A673 (cell line): ENCODE measurements at regions not wholly inside any gene's neighbourhood (a gene's known extent, or its start where the extent isn't known, plus 50 kb on each side); places are given as distances from the start of the nearest gene placed in this dataset.

Source experiments
- BruUV-seq: library from RNA; stranded (reverse); fragments of 400-500 nt; replicated peaks from 2 replicates; lab custom pipeline; 2021; lab: Mats Ljungman, UMichigan
- CTCF ChIA-PET: fragments of 300-600 bp; sonication (Branson Sonifier 250); formaldehyde crosslinking; loops from one replicate; lab custom pipeline; 2022; ENCODE audit warnings: antibody characterized with exemption; lab: Charles Lee
- POLR2A ChIA-PET: fragments of 300-600 bp; sonication (Branson Sonifier 250); formaldehyde crosslinking; loops from one replicate; lab custom pipeline; 2022; ENCODE audit warnings: antibody characterized with exemption; ENCODE audit not compliant: low non-redundant PET; lab: Charles Lee
- DNase-seq: peaks from one replicate; pipeline ENCODE4 v3.0.0-alpha.2; 2015; ENCODE audit warnings: low spot score
- H3K27ac ChIP-seq: fragments of 200-600 bp; sonication (generic); 2 replicates; pipeline ENCODE4 v1.5.1; 2016; ENCODE audit warnings: mixed run types, low read depth, mild to moderate bottlenecking, mixed read lengths, antibody characterized with exemption, low read length; ENCODE audit not compliant: poor library complexity, severe bottlenecking
- H3K27me3 ChIP-seq: fragments of 200-600 bp; sonication (generic); replicated peaks from 2 replicates; pipeline ENCODE4 v1.6.1; 2017; ENCODE audit warnings: mixed run types, low read depth, mild to moderate bottlenecking, mixed read lengths, antibody characterized with exemption, low read length; ENCODE audit not compliant: insufficient read depth, poor library complexity
- H3K36me3 ChIP-seq: fragments of 200-600 bp; sonication (generic); 2 replicates; pipeline ENCODE4 v1.6.1; 2016; ENCODE audit warnings: mixed run types, mild to moderate bottlenecking, mixed read lengths, antibody characterized with exemption, low read length; ENCODE audit not compliant: insufficient read depth, poor library complexity, severe bottlenecking
- H3K4me1 ChIP-seq: fragments of 200-600 bp; sonication (generic); 2 replicates; pipeline ENCODE4 v1.6.1; 2017; ENCODE audit warnings: mixed run types, mild to moderate bottlenecking, mixed read lengths, antibody characterized with exemption, low read length; ENCODE audit not compliant: insufficient read depth, poor library complexity, severe bottlenecking
- H3K4me3 ChIP-seq: fragments of 200-600 bp; sonication (generic); 2 replicates; pipeline ENCODE4 v1.5.1; 2016; ENCODE audit warnings: low read depth, mixed run types, mild to moderate bottlenecking, mixed read lengths, low read length; ENCODE audit not compliant: poor library complexity, severe bottlenecking
- H3K9me3 ChIP-seq: fragments of 200-600 bp; sonication (generic); 2 replicates; pipeline ENCODE4 v1.6.1; 2016; ENCODE audit warnings: mixed run types, low read depth, mild to moderate bottlenecking, mixed read lengths, antibody characterized with exemption, low read length; ENCODE audit not compliant: poor library complexity, severe bottlenecking
- EZH2 ChIP-seq: fragments of 200-600 bp; sonication (generic); IDR thresholded peaks from 2 replicates; pipeline ENCODE4 v1.6.1; 2017; ENCODE audit warnings: borderline replicate concordance, low read depth, mild to moderate bottlenecking, mixed read lengths, antibody characterized with exemption, low read length; ENCODE audit not compliant: poor library complexity, severe bottlenecking
- intact Hi-C: fragments of 100-400 bp; cut with micrococcal nuclease; formaldehyde crosslinking; loops from one replicate; pipeline ENCODE4 v1.10.0; 2022; ENCODE audit not compliant: unreplicated experiment
- TF ChIP-seq, protein P1 (sequence below): fragments of 300-800, 200-600 bp; sonication (generic); conservative IDR thresholded peaks from 2 replicates; pipeline ENCODE4 v1.5.1; 2017; ENCODE audit warnings: low read depth, mild to moderate bottlenecking, antibody characterized with exemption, low read length, moderate library complexity, mixed read lengths

DNA sequence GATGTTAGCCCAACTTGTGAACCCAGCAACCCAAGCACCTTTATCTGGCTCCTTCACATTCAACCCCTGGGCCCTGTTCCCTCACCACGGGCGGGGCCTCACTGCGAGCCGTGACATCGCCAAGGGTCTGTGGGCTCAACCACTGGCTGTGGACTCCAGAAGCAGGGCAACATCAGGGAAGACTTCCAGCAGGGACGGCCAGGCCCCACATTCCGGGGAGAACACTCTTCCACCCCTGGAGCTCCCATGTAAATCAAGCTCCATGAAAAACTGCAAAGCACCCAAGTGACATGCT lies 175.3 kb downstream of the ERCC6L2 start:
- intact Hi-C loops, result no loop called here
- CTCF ChIA-PET, result no interaction called here

DNA sequence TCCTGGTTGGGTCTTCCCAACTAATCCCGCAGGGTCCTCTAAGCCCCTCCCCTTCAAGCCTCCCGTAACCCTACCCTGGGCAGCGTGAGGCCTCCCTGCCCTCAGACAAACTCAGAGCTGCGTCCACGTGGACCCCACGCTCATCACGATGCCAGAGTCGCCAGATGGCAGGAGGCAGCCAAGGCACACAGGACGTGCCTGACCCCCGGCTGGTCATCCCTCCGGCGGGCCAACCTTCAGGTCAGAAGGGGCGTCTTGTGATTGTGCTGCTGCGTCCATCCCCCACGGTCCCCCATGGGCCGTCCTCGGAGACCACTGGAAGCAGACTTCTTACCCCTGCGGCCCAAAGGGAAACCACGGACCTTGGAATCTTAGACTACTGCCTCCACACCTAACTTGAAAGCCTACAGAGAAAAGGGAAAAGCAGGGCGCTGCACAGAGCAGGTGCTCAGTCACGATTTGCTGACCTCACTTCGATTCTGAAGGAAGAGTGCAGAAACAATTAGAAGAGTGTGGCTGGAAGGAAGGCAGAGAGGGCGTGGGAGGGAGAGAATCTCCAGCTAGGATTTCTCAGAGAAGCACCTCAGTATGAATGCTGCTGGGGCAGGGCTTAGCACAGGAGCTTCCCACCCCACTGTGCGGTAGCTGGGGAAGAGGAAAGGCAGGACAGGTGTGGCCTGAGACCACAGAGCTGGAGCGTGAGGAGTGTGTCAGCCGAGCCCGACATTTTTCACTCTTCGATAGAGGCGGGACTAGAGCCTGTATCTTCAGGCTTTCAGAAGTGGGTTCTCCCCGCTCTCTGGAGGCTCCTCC lies 174.8 kb downstream of the ERCC6L2 start:
- CTCF ChIA-PET, result no interaction called here

More for the DNA sequence above, 175.3 kb downstream of the ERCC6L2 start:
- Histone ChIP-seq H3K36me3 (no peaks in the 10 kb centered on the region), H3K4me3 (no peak overlapping the region), H3K4me1 (peaks cover 15% of the 10 kb centered on the region), H3K9me3 (no peaks in the 10 kb centered on the region), H3K27me3 (no peaks in the 10 kb centered on the region), H3K27ac (no peak overlapping the region)
- no peak for DNase-seq
- POLR2A ChIA-PET, result no interaction called here
- no TSS peak for BruUV-seq
- no peak for TF ChIP-seq EZH2
- TF ChIP-seq, protein P1, sequence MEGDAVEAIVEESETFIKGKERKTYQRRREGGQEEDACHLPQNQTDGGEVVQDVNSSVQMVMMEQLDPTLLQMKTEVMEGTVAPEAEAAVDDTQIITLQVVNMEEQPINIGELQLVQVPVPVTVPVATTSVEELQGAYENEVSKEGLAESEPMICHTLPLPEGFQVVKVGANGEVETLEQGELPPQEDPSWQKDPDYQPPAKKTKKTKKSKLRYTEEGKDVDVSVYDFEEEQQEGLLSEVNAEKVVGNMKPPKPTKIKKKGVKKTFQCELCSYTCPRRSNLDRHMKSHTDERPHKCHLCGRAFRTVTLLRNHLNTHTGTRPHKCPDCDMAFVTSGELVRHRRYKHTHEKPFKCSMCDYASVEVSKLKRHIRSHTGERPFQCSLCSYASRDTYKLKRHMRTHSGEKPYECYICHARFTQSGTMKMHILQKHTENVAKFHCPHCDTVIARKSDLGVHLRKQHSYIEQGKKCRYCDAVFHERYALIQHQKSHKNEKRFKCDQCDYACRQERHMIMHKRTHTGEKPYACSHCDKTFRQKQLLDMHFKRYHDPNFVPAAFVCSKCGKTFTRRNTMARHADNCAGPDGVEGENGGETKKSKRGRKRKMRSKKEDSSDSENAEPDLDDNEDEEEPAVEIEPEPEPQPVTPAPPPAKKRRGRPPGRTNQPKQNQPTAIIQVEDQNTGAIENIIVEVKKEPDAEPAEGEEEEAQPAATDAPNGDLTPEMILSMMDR, result no peak

DNA sequence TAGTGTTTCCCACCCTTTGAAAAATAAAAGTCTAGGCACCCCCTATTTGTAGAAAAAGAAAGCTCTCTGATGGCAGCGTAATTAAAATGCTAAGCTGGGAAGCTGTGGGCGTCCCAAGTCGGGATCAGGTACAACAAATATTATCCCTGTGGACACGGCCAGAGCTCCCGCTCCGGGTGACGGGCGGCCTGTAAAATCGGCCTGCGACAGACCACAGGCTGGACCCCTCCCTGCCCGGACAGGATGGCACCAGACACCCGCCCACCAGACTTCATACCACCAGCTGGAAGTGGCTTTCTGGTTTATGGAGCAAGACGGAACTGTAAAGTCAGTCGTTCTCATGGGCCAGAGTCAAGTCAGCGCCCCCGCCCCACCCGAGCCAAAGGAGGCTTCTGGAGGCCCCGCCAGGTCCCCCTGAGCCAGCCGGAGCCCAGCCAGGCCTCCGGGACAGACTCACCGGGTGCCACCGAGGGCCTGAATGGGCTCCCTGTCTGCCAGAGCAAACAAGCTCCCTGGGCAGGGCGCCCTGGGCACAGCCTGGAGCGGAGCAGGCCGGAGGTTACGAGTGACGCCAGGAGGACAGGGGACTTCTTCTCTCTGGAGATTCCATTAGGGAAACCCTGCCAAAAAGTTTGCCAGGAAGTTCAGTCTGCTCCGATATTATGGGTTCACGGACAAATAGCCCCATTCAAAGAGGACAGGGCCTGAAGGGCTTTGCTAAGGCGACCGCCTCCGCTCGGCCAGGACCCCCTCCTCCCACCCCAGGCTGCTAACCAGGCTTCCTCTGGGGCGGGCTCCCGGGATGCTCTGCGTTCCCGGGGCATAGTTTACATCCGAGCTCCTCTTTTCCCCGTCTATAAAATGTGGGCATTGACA lies 173.7 kb downstream of the ERCC6L2 start:
- Histone ChIP-seq H3K36me3 (no peaks in the 10 kb centered on the region), H3K27ac (peak overlapping the region; percentile 55), H3K9me3 (no peaks in the 10 kb centered on the region), H3K27me3 (no peaks in the 10 kb centered on the region), H3K4me3 (no peak overlapping the region), H3K4me1 (peaks cover 15% of the 10 kb centered on the region)
- POLR2A ChIA-PET, result interaction anchor here (0.6 kb wide), 1 partner anchor 72 kb away, joined by 5 read pairs; no protein-coding TSS in a partner anchor
- TF ChIP-seq, protein P1, result no peak
- no peak for TF ChIP-seq EZH2
- intact Hi-C loops, result no loop called here
- CTCF ChIA-PET, result no interaction called here
- DNase-seq, result no peak
- no TSS peak for BruUV-seq

More for the DNA sequence above, 174.8 kb downstream of the ERCC6L2 start:
- no TSS peak for BruUV-seq
- intact Hi-C loops, result no loop called here
- H3K27me3 ChIP-seq, result no peaks in the 10 kb centered on the region
- H3K4me1 ChIP-seq, result peaks cover 15% of the 10 kb centered on the region
- no peak overlapping the region for H3K4me3 ChIP-seq
- POLR2A ChIA-PET, result no interaction called here
- H3K27ac ChIP-seq, result no peak overlapping the region
- H3K36me3 ChIP-seq, result no peaks in the 10 kb centered on the region
- H3K9me3 ChIP-seq, result no peaks in the 10 kb centered on the region
- no peak for DNase-seq
- TF ChIP-seq, protein P1, result no peak
- TF ChIP-seq EZH2, result no peak
